Gastroesophageal sphincter (tissue), 4 donors: ENCODE measurements at regions not wholly inside any gene's neighbourhood (a gene's known extent, or its start where the extent isn't known, plus 50 kb on each side); places are given as distances from the start of the nearest gene placed in this dataset.

Experiments
- ATAC-seq: fragments of 150-250 bp; one replicate; pipeline ENCODE4 v1.9.1; 2016; ENCODE audit warnings: mild to moderate bottlenecking, moderate library complexity
- H3K27ac ChIP-seq, 4 donors: fragments of 200-600 bp; sonication (generic) in 3 of 4; 1 replicate in 3 of 4; 2 replicates in 1 of 4; pipeline ENCODE4 v1.5.1; 2016 to 2019
- H3K27me3 ChIP-seq: fragments of 200-600 bp; sonication (generic); one replicate; pipeline ENCODE4 v1.5.1; 2019
- H3K36me3 ChIP-seq, 2 donors: fragments of 200-600 bp; sonication (generic); one replicate each; pipeline ENCODE4 v1.5.1; 2019; ENCODE audit warnings: control low read depth in 1 of 2
- H3K4me1 ChIP-seq, 3 donors: fragments of 200-600 bp; sonication (generic); 1 replicate in 2 of 3; 2 replicates in 1 of 3; pipeline ENCODE4 v1.5.1; 2016 to 2019; ENCODE audit warnings: control low read depth in 2 of 3
- H3K4me3 ChIP-seq, 2 donors: fragments of 200-600 bp; sonication (generic); one replicate each; pipeline ENCODE4 v1.5.1; 2019; ENCODE audit warnings: mild to moderate bottlenecking in 1 of 2, moderate library complexity in 1 of 2
- H3K9me3 ChIP-seq, 3 donors: fragments of 200-600 bp; sonication (generic); one replicate each; pipeline ENCODE4 v1.5.1; 2017 to 2019; ENCODE audit warnings: control low read depth in 2 of 3
- EP300 ChIP-seq: sonication (generic); formaldehyde crosslinking; IDR thresholded peaks from one replicate; pipeline ENCODE4 v1.6.1; 2017; ENCODE audit warnings: antibody characterized with exemption, mild to moderate bottlenecking
- POLR2A ChIP-seq, 2 donors: fragments of 450-650 bp; IDR thresholded peaks; one replicate each; pipeline ENCODE4 v1.6.1; 2017; ENCODE audit warnings: antibody characterized with exemption in 2 of 2, mild to moderate bottlenecking in 2 of 2, moderate library complexity in 1 of 2
- POLR2AphosphoS5 ChIP-seq: sonication (generic); formaldehyde crosslinking; IDR thresholded peaks from one replicate; pipeline ENCODE4 v1.6.1; 2017; ENCODE audit warnings: antibody characterized with exemption
- WGBS, 2 donors: methylation state at CpG; one replicate each; pipeline ENCODE4 v1.1.5; 2018; ENCODE audit warnings: low coverage in 1 of 2; 5-methylcytosine and 5-hydroxymethylcytosine counted together
- TF ChIP-seq, protein P1 (sequence below), 4 experiments: fragments of 200-600 bp in 2 of 4; fragments of 450-650 bp in 2 of 4; sonication (generic) in 1 of 4; IDR thresholded peaks; one replicate each; pipeline ENCODE4 v1.5.1; 2017 to 2019; ENCODE audit warnings: antibody characterized with exemption in 4 of 4, mild to moderate bottlenecking in 2 of 4, moderate library complexity in 2 of 4

DNA sequence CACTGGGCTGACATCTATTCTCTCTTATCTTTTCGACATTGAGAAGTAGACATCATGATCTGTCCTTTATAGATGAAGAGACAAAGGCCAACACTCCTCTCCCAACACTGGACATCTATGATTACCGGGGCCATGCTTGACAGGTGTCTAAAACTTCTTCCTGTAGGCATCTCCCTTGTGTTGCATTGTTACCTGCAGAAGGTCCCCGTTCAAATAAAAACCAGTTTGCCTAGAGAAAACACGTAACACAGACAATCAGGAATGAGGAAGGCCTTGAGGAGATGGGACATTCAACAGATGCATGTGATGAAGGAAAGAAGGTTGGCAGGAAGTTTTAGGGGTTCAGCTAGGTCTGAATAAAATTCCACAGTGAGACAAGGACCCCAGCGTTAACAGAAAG is 70.8 kb upstream of the ST8SIA3 start:
- TF ChIP-seq, protein P1, sequence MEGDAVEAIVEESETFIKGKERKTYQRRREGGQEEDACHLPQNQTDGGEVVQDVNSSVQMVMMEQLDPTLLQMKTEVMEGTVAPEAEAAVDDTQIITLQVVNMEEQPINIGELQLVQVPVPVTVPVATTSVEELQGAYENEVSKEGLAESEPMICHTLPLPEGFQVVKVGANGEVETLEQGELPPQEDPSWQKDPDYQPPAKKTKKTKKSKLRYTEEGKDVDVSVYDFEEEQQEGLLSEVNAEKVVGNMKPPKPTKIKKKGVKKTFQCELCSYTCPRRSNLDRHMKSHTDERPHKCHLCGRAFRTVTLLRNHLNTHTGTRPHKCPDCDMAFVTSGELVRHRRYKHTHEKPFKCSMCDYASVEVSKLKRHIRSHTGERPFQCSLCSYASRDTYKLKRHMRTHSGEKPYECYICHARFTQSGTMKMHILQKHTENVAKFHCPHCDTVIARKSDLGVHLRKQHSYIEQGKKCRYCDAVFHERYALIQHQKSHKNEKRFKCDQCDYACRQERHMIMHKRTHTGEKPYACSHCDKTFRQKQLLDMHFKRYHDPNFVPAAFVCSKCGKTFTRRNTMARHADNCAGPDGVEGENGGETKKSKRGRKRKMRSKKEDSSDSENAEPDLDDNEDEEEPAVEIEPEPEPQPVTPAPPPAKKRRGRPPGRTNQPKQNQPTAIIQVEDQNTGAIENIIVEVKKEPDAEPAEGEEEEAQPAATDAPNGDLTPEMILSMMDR (IDR thresholded peaks at IDR 0.05), result no peak
- TF ChIP-seq POLR2A (IDR thresholded peaks at IDR 0.05) (no peak), EP300 (no peak)
- peaks cover 0 to 4% (median 0%) of the 10 kb centered on the region in 3 donors for H3K9me3 ChIP-seq
- no peak overlapping the region for H3K27ac ChIP-seq
- no peak overlapping the region for H3K4me3 ChIP-seq
- no peaks in the 10 kb centered on the region for H3K36me3 ChIP-seq
- 77 to 90% methylated on average over 3 to 5 of the region's 5 CpGs for WGBS, 2 donors
- H3K27me3 ChIP-seq, result no peaks in the 10 kb centered on the region
- H3K4me1 ChIP-seq, result no peaks in the 10 kb centered on the region
- ATAC-seq, result no peak

DNA sequence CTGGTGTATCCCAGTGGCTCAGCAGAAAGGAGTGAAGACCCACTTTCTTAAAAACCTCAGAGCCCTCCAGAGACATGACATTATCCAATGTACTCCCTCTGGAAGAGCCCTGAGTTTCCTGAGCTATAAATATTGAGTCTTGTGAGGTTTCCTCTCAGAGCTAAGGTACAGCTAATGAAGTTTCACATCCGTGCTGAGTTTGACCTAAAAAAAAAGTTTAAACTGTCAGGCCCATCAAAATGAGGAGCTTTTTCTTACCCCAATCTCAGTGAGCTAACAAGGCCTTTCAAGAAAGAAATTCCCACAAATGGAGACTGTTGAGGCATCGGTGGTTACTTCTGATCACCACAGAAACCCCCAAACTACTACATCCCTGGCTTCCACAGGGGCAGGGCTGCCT is 65.4 kb upstream of the ST8SIA3 start:
- H3K27ac ChIP-seq, result no peak overlapping the region
- no peak for ATAC-seq
- WGBS, 2 donors, result 70 to 71% methylated on average over 2 of the region's 2 CpGs

DNA sequence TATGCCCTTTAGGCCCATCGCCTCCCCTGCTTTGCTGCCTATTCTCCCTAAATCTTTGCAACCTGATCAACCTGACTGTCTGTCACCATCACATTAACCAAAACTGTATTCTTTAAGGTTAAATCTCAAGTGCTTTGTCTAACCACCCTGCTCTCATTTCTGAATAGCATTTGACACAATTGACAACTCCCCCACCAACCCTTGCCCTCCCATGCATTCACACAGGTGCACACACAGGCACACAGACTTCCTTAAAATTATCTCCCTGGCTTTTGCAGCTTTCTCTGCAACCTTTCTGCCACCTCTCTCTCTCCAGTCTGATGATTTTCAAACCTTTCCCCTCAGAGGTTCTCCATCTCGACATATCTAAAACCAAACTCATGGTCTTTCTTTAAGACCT is 64.6 kb upstream of the ST8SIA3 start:
- Histone ChIP-seq H3K27ac (no peak overlapping the region), H3K4me1 (no peaks in the 10 kb centered on the region), H3K27me3 (peaks cover 4% of the 10 kb centered on the region), H3K36me3 (no peaks in the 10 kb centered on the region), H3K4me3 (no peak overlapping the region), H3K9me3 (peaks cover 0 to 14% (median 0%) of the 10 kb centered on the region in 3 donors)
- ATAC-seq, result no peak
- WGBS, 2 donors, result 88 to 94% methylated on average over 2 of the region's 2 CpGs
- no peak for TF ChIP-seq POLR2AphosphoS5
- no peak for TF ChIP-seq POLR2A (IDR thresholded peaks at IDR 0.05)
- TF ChIP-seq, protein P1 (IDR thresholded peaks at IDR 0.05), result no peak
- no peak for TF ChIP-seq EP300

More for the DNA sequence above, 65.4 kb upstream of the ST8SIA3 start:
- TF ChIP-seq EP300 (no peak), POLR2AphosphoS5 (no peak), POLR2A (IDR thresholded peaks at IDR 0.05) (no peak)
- TF ChIP-seq, protein P1 (IDR thresholded peaks at IDR 0.05), result no peak
- H3K27me3 ChIP-seq, result peaks cover 4% of the 10 kb centered on the region
- H3K36me3 ChIP-seq, result no peaks in the 10 kb centered on the region
- no peaks in the 10 kb centered on the region for H3K4me1 ChIP-seq
- no peak overlapping the region for H3K4me3 ChIP-seq
- H3K9me3 ChIP-seq, result peaks cover 0 to 14% (median 0%) of the 10 kb centered on the region in 3 donors

DNA sequence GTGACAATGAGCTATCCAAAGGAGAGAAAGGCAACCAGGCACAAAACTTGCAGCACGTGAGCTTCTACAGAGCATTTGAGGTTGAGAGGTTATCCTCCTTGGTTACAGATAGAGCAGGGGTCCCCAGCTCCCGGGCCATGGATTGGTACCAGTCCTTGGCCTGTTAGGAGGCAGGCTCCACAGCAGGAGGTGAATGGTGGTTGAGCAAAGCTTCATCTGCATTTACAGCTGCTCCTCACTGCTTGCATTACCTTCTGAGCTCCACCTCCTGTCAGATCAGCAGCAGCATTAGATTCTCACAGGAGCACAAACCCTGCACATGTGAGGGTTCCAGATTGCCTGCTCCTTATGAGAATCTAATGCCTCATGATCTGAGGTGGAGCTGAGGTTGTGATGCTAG is 57.8 kb upstream of the ST8SIA3 start:
- no peak overlapping the region for H3K4me3 ChIP-seq
- no peaks in the 10 kb centered on the region for H3K4me1 ChIP-seq
- peaks cover 4% of the 10 kb centered on the region for H3K27me3 ChIP-seq
- ATAC-seq, result no peak
- TF ChIP-seq POLR2A (IDR thresholded peaks at IDR 0.05), result no peak
- H3K9me3 ChIP-seq, result peaks cover 0 to 3% (median 0%) of the 10 kb centered on the region in 3 donors
- WGBS, 2 donors, result 33% methylated on average over 2 of the region's 2 CpGs; no CpG with 5 or more reads in 1 of the 2 donors
- no peak overlapping the region for H3K27ac ChIP-seq
- H3K36me3 ChIP-seq, result no peaks in the 10 kb centered on the region

DNA sequence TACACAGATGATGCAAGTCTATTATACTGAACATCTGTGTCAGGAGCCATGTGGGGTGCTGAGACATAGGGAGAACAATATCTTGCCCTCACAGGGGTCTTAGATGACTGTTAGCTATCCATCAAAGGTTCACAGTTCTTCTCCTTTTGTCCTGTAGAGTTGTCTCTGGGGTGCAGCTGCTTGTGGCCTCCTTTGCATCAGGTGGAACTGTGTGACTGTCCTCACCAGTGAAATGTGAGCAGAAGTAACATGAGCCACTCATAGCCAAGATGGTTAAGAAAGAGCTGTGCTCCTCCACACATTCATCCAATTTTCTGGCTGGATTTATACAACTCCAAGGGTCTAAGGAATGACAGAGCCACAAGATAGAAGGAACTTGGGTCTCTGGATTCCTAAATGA is 56.0 kb upstream of the ST8SIA3 start:
- Histone ChIP-seq H3K9me3 (no peaks in the 10 kb centered on the region), H3K27ac (no peak overlapping the region), H3K27me3 (peaks cover 10% of the 10 kb centered on the region)

More for the DNA sequence above, 56.0 kb upstream of the ST8SIA3 start:
- no peak for ATAC-seq
- TF ChIP-seq POLR2AphosphoS5, result no peak
- TF ChIP-seq, protein P1 (IDR thresholded peaks at IDR 0.05), result no peak
- no peak for TF ChIP-seq EP300
- TF ChIP-seq POLR2A (IDR thresholded peaks at IDR 0.05), result no peak
- no peak overlapping the region for H3K4me3 ChIP-seq
- no peaks in the 10 kb centered on the region for H3K36me3 ChIP-seq
- no peaks in the 10 kb centered on the region for H3K4me1 ChIP-seq
